ENCODE measurements at regions not wholly inside any gene's neighbourhood (a gene's known extent, or its start where the extent isn't known, plus 50 kb on each side); places are given as distances from the start of the nearest gene placed in this dataset.

DNA sequence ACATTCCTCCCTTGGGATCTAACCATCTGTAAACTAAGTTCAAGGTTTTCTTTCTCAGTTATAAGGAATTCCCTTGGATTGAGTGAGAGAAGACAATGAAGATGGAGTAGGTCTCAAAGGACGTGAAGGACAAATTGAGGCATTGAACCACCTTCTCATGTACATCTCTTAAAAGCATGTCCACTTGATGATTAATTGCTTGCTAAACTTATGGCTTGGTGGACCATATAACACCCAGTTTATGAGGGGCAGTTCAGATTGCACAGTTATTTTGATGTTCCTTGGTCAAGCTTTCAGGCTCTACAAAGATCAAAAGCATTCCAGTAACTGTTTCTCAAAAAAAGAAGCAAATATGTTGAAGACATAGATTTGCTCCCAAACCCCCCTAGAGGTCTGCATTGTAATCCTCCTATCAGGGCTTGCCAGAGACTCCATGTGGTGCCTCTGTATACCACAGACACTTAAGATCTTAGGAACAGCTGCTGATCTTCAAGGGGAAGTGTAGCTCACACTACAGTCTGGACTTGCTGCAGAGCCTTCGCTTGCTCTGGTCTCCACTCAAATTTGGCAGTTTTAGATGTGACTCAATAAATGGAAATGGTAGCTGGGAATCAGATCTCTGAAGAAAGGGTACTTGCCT, 56.9 kb upstream of the ALDH1A1 start:
- TF ChIP-seq, protein P1, sequence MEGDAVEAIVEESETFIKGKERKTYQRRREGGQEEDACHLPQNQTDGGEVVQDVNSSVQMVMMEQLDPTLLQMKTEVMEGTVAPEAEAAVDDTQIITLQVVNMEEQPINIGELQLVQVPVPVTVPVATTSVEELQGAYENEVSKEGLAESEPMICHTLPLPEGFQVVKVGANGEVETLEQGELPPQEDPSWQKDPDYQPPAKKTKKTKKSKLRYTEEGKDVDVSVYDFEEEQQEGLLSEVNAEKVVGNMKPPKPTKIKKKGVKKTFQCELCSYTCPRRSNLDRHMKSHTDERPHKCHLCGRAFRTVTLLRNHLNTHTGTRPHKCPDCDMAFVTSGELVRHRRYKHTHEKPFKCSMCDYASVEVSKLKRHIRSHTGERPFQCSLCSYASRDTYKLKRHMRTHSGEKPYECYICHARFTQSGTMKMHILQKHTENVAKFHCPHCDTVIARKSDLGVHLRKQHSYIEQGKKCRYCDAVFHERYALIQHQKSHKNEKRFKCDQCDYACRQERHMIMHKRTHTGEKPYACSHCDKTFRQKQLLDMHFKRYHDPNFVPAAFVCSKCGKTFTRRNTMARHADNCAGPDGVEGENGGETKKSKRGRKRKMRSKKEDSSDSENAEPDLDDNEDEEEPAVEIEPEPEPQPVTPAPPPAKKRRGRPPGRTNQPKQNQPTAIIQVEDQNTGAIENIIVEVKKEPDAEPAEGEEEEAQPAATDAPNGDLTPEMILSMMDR (IDR thresholded peaks at IDR 0.05; ENCODE audit: low read length, missing control alignments): no peak
- H3K4me3 ChIP-seq (replicated peaks; ENCODE audit: low read depth, low read length): no peak overlapping the region
- DNase-seq (ENCODE audit: low read depth): no peak

DNA sequence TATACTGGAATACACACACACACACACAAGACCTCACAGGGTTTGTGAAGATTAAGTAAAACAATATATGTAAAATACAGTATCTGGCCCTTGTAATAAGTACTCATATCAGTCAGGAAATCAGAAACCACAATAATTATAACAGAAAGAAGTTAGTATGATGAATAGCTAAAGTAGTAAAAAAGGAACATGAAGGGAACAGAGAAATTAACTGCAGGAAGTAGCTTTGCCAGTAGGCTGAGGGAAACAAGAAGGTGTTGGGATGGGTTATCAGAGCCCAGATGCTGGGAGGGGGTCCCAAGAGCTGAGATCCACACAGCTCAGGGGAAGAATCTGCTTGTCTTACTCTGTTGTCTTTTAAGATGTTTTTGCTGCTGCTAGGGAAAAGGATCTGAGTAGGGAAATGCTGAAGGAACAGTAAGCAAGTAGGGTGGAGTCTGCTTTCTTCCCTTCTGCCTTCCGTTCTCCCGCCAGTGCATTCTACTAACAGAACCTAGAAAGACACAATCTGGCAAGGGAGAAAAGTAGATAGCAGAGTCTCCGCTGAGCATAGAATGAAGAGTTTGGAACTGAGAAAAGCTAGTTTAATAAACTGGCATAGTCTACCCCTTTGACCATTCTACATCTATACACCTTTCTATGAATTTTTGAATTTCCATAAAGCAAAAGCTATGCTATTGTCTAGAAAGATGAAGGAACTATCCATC, 55.3 kb upstream of the ALDH1A1 start:
- DNase-seq (ENCODE audit: low read depth): no peak
- TF ChIP-seq, protein P1 (IDR thresholded peaks at IDR 0.05; ENCODE audit: low read length, missing control alignments): no peak
- no peak overlapping the region for H3K4me3 ChIP-seq (replicated peaks; ENCODE audit: low read depth, low read length)

DNA sequence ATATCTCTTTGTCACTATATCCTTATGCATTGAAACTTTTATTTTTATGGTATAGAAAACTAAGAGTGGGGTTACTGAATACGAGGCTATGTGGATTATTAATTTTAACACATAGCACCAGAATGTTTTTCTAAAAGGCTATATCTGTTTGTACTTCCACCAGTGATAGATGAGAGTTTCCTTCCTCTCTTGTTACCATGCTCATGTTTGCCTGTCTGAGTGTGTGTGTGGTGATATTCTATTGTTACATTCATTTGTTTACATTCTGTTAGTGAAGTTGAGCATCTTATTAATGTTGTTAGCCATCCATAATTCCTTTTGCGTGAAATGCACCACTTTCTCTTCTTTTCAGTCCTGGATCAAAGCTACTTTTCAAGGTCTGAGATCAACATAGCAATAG, 54.1 kb upstream of the ALDH1A1 start:
- H3K4me3 ChIP-seq (replicated peaks; ENCODE audit: low read depth, low read length): no peak overlapping the region
- TF ChIP-seq, protein P1 (IDR thresholded peaks at IDR 0.05; ENCODE audit: low read length, missing control alignments): no peak
- no peak for DNase-seq (ENCODE audit: low read depth)

Measured in fibroblast of pulmonary artery (primary cell).